Fibroblast of lung (primary cell): ENCODE measurements at regions not wholly inside any gene's neighbourhood (a gene's known extent, or its start where the extent isn't known, plus 50 kb on each side); places are given as distances from the start of the nearest gene placed in this dataset.

Source experiments
- EZH2 ChIP-seq: IDR thresholded peaks from 2 replicates; pipeline ENCODE4 v1.5.1; 2012; ENCODE audit warnings: low read length, control low read depth, mild to moderate bottlenecking; ENCODE audit errors: missing control alignments
- TF ChIP-seq, protein P1 (sequence below), 2 donors: IDR thresholded peaks in 1 of 2; conservative IDR thresholded peaks in 1 of 2; 1 replicate in 1 of 2; 2 replicates in 1 of 2; pipeline ENCODE4 v1.5.1; 2011 to 2012; ENCODE audit warnings: low read length in 2 of 2, control low read depth in 1 of 2, inconsistent platforms in 1 of 2, low read depth in 1 of 2, mild to moderate bottlenecking in 1 of 2

DNA sequence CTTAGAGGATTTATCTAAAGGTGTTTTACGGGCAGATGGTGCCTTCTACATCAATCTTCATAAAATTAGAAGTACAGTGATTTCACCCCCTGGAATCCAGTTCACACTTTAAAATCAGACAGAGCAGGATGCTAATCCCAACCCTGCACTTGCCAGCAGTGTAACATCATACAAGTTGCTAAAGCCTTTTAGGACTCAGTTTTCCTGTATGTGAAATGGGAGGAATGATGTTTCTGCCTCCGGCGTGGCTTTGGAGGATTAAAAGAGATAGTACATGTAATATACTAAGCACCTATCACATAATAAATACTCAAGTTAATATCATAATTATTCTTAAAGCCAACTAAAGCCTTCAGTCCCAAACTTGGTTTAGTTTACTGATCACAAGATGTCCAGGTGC, 257.2 kb upstream of the THBS1 start:
- TF ChIP-seq, protein P1, sequence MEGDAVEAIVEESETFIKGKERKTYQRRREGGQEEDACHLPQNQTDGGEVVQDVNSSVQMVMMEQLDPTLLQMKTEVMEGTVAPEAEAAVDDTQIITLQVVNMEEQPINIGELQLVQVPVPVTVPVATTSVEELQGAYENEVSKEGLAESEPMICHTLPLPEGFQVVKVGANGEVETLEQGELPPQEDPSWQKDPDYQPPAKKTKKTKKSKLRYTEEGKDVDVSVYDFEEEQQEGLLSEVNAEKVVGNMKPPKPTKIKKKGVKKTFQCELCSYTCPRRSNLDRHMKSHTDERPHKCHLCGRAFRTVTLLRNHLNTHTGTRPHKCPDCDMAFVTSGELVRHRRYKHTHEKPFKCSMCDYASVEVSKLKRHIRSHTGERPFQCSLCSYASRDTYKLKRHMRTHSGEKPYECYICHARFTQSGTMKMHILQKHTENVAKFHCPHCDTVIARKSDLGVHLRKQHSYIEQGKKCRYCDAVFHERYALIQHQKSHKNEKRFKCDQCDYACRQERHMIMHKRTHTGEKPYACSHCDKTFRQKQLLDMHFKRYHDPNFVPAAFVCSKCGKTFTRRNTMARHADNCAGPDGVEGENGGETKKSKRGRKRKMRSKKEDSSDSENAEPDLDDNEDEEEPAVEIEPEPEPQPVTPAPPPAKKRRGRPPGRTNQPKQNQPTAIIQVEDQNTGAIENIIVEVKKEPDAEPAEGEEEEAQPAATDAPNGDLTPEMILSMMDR (conservative IDR thresholded peaks at IDR 0.05 in 1 of 2, IDR thresholded peaks at IDR 0.05 in 1 of 2; ENCODE audit: low read depth in 1 of 2, low read length in 2 of 2) = no peak
- TF ChIP-seq EZH2 = no peak
